ENCODE measurements at regions not wholly inside any gene's neighbourhood (a gene's known extent, or its start where the extent isn't known, plus 50 kb on each side); places are given as distances from the start of the nearest gene placed in this dataset.

GRCh38 chr14:66281036-66281776 lies 205.0 kb upstream of the CCDC196 start (continued):
- no peak for TF ChIP-seq TSHZ2 (CRISPR knock-in tag; IDR thresholded peaks at IDR 0.05)
- no peak for TF ChIP-seq ZNF70 (CRISPR knock-in tag; IDR thresholded peaks at IDR 0.05)
- TF ChIP-seq ARNTL (CRISPR knock-in tag; IDR thresholded peaks at IDR 0.05; ENCODE audit: borderline replicate concordance, low read depth) = no peak

DNA sequence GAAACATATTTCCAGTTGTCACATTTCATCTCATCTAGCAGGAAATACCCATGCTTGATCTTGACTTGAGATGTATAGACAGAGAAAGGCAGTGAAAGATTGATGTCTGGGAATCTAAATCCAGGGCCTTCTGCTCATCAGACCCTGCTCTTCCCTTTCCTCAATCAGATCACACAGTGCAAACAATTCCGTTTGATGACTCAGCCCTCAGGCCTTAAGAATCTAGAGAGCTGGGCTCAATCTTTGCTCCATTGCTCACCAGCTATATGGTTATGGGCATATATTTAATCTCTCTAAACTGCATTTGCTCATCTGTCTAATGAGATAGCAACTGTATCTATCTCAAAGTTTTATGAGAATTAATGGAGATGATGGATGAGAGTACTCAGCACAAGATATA lies 201.8 kb upstream of the CCDC196 start:
- no peak for ATAC-seq
- TF ChIP-seq ZFP30 (CRISPR knock-in tag; IDR thresholded peaks at IDR 0.05) (no peak), TSHZ2 (CRISPR knock-in tag; IDR thresholded peaks at IDR 0.05) (no peak), TCF4 (CRISPR knock-in tag; IDR thresholded peaks at IDR 0.05; ENCODE audit: borderline replicate concordance) (no peak), GLIS3 (CRISPR knock-in tag; IDR thresholded peaks at IDR 0.05) (no peak), ISL1 (CRISPR knock-in tag; IDR thresholded peaks at IDR 0.05) (0 out of 2 replicates have a peak, but pooled peaks have one; percentile 38)
- TF ChIP-seq, protein P1, sequence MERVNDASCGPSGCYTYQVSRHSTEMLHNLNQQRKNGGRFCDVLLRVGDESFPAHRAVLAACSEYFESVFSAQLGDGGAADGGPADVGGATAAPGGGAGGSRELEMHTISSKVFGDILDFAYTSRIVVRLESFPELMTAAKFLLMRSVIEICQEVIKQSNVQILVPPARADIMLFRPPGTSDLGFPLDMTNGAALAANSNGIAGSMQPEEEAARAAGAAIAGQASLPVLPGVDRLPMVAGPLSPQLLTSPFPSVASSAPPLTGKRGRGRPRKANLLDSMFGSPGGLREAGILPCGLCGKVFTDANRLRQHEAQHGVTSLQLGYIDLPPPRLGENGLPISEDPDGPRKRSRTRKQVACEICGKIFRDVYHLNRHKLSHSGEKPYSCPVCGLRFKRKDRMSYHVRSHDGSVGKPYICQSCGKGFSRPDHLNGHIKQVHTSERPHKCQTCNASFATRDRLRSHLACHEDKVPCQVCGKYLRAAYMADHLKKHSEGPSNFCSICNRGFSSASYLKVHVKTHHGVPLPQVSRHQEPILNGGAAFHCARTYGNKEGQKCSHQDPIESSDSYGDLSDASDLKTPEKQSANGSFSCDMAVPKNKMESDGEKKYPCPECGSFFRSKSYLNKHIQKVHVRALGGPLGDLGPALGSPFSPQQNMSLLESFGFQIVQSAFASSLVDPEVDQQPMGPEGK (CRISPR knock-in tag; IDR thresholded peaks at IDR 0.05; ENCODE audit: borderline replicate concordance) = no peak

DNA sequence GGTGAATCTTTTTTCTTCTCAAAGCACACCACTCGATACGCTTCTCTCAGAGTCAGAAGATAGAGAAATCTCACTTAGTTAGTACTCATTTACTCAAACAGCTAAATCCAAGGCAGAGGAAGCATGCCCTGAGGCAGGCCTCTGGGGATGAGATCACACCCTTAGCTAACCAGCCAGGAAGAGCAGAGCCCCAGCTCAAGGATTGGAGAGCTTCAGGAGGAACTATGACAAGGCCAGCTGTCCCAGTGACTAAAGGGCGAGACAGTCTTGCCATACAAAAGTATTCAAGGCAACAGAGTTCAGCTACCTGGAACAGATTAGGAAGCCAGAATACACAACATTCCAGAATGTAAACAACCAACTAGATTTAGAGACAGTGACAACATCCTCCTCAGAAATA lies 197.7 kb upstream of the CCDC196 start:
- TF ChIP-seq ZC3H10 (CRISPR knock-in tag; IDR thresholded peaks at IDR 0.05) (no peak), RARB (CRISPR knock-in tag; IDR thresholded peaks at IDR 0.05) (no peak), ZNF8 (CRISPR knock-in tag; IDR thresholded peaks at IDR 0.05) (no peak), BACH2 (CRISPR knock-in tag; IDR thresholded peaks at IDR 0.05; ENCODE audit: borderline replicate concordance) (no peak), GLIS3 (CRISPR knock-in tag; IDR thresholded peaks at IDR 0.05) (no peak), ISL1 (CRISPR knock-in tag; IDR thresholded peaks at IDR 0.05) (no peak), SNAI2 (CRISPR knock-in tag; IDR thresholded peaks at IDR 0.05) (no peak), ZNF70 (CRISPR knock-in tag; IDR thresholded peaks at IDR 0.05) (no peak), TOX (CRISPR knock-in tag; IDR thresholded peaks at IDR 0.05; ENCODE audit: borderline replicate concordance) (no peak), CSDC2 (CRISPR knock-in tag; IDR thresholded peaks at IDR 0.05) (no peak), ZNF565 (CRISPR knock-in tag; conservative IDR thresholded peaks at IDR 0.05; ENCODE audit: low read depth) (no peak), TSHZ2 (CRISPR knock-in tag; IDR thresholded peaks at IDR 0.05) (no peak), ZFP30 (CRISPR knock-in tag; IDR thresholded peaks at IDR 0.05) (no peak)
- TF ChIP-seq, protein P2, sequence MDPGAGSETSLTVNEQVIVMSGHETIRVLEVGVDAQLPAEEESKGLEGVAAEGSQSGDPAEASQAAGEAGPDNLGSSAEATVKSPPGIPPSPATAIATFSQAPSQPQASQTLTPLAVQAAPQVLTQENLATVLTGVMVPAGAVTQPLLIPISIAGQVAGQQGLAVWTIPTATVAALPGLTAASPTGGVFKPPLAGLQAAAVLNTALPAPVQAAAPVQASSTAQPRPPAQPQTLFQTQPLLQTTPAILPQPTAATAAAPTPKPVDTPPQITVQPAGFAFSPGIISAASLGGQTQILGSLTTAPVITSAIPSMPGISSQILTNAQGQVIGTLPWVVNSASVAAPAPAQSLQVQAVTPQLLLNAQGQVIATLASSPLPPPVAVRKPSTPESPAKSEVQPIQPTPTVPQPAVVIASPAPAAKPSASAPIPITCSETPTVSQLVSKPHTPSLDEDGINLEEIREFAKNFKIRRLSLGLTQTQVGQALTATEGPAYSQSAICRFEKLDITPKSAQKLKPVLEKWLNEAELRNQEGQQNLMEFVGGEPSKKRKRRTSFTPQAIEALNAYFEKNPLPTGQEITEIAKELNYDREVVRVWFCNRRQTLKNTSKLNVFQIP (CRISPR knock-in tag; IDR thresholded peaks at IDR 0.05; ENCODE audit: borderline replicate concordance, low read depth) = no peak
- TF ChIP-seq, protein P1 (CRISPR knock-in tag; IDR thresholded peaks at IDR 0.05; ENCODE audit: borderline replicate concordance) = no peak
- no peak for ATAC-seq

All from SK-N-SH treated with all-trans-retinoic acid at 6 μM for 48 hours (cell line).